K562 (cell line): ENCODE measurements at regions not wholly inside any gene's neighbourhood (a gene's known extent, or its start where the extent isn't known, plus 50 kb on each side); places are given as distances from the start of the nearest gene placed in this dataset.
A peak's percentile ranks its signal among the peaks of the same experiment; 100 is the strongest.

Experiments
- ARNT ChIP-seq, 2 experiments: fragments of 450-650 bp; IDR thresholded peaks; 2 replicates each; pipeline ENCODE4 v1.6.1; 2016; ENCODE audit warnings: mild to moderate bottlenecking in 1 of 2
- CEBPZ ChIP-seq: fragments of 150-350 bp; IDR thresholded peaks from 2 replicates; pipeline ENCODE4 v1.6.1; 2014; ENCODE audit warnings: low read depth, mild to moderate bottlenecking, low read length, borderline replicate concordance
- CREBBP ChIP-seq: IDR thresholded peaks from one replicate; pipeline ENCODE4 v1.6.1; 2012; ENCODE audit warnings: low read depth, mild to moderate bottlenecking, control low read depth, inconsistent platforms, low read length
- CREM ChIP-seq: IDR thresholded peaks from 2 replicates; pipeline ENCODE4 v1.6.1; 2014; ENCODE audit warnings: antibody characterized with exemption, low read depth
- FOXA3 ChIP-seq, 2 experiments: fragments of 450-650 bp in 1 of 2; sonication (generic) in 1 of 2; formaldehyde crosslinking; IDR thresholded peaks in 1 of 2; conservative IDR thresholded peaks in 1 of 2; 2 replicates each; pipeline versions ENCODE4 v1.4.0 to v1.8.0; 2020 to 2022; ENCODE audit warnings: mild to moderate bottlenecking in 2 of 2, missing genetic modification reagents in 1 of 2
- HIVEP1 ChIP-seq: fragments of 250-450 bp; sonication (Bioruptor Pico); IDR thresholded peaks from 2 replicates; pipeline ENCODE4 v1.4.0; 2020; ENCODE audit warnings: mild to moderate bottlenecking
- HNRNPLL ChIP-seq: fragments of 200-400 bp; formaldehyde crosslinking; IDR thresholded peaks from 2 replicates; pipeline ENCODE4 v1.6.1; 2017; ENCODE audit warnings: low read length, low read depth, mild to moderate bottlenecking; ENCODE audit not compliant: poor library complexity, severe bottlenecking
- KAT8 ChIP-seq: fragments of 450-650 bp; IDR thresholded peaks from 2 replicates; pipeline ENCODE4 v1.6.1; 2016; ENCODE audit warnings: low read depth, mild to moderate bottlenecking
- MAFF ChIP-seq: IDR thresholded peaks from 2 replicates; pipeline ENCODE4 v1.6.1; 2012; ENCODE audit warnings: low read length, improper control_type of control experiment
- POLR3A ChIP-seq: IDR thresholded peaks from 2 replicates; pipeline ENCODE4 v1.6.1; 2011; ENCODE audit warnings: borderline replicate concordance, mild to moderate bottlenecking, moderate library complexity; ENCODE audit not compliant: insufficient read length, insufficient read depth; ENCODE audit errors: extremely low read depth
- PRPF4 ChIP-seq: fragments of 200-400 bp; formaldehyde crosslinking; IDR thresholded peaks from one replicate; pipeline ENCODE4 v1.6.1; 2017; ENCODE audit warnings: low read length, low read depth, mild to moderate bottlenecking; ENCODE audit not compliant: insufficient read depth, poor library complexity, severe bottlenecking
- RAD51 ChIP-seq: fragments of 450-650 bp; IDR thresholded peaks from 2 replicates; pipeline ENCODE4 v1.7.1; 2016; ENCODE audit warnings: low read depth, mild to moderate bottlenecking, borderline replicate concordance
- RCOR1 ChIP-seq, 2 experiments: IDR thresholded peaks; 2 replicates each; pipeline ENCODE4 v1.6.1; 2012; ENCODE audit warnings: low read depth in 2 of 2, low read length in 2 of 2, borderline replicate concordance in 1 of 2, improper control_type of control experiment in 1 of 2
- SMARCC2 ChIP-seq: fragments of 450-650 bp; IDR thresholded peaks from 2 replicates; pipeline ENCODE4 v1.6.1; 2017; ENCODE audit warnings: antibody characterized with exemption, moderate library complexity, mild to moderate bottlenecking, low read depth
- TAF9B ChIP-seq: fragments of 450-650 bp; IDR thresholded peaks from 2 replicates; pipeline ENCODE4 v1.6.1; 2018; ENCODE audit warnings: mild to moderate bottlenecking; ENCODE audit not compliant: partially characterized antibody
- ZNF347 ChIP-seq: fragments of 450-650 bp; formaldehyde crosslinking; IDR thresholded peaks from 2 replicates; pipeline ENCODE4 v1.4.0; 2020; ENCODE audit warnings: low read depth, mild to moderate bottlenecking, moderate library complexity
- ZNF551 ChIP-seq: fragments of 250-450 bp; sonication (Bioruptor Pico); IDR thresholded peaks from 2 replicates; pipeline ENCODE4 v1.5.0; 2021; ENCODE audit warnings: mild to moderate bottlenecking, moderate library complexity
- ZNF707 ChIP-seq: fragments of 250-450 bp; sonication (Bioruptor Pico); conservative IDR thresholded peaks from 2 replicates; pipeline ENCODE4 v1.8.0; 2022; ENCODE audit warnings: inconsistent platforms, mild to moderate bottlenecking, moderate library complexity
- ZNF740 ChIP-seq, 3 experiments: fragments of 200-800 bp in 1 of 3; sonication (Bioruptor generic) in 1 of 3; sonication (generic) in 1 of 3; formaldehyde crosslinking in 1 of 3; IDR thresholded peaks; 2 replicates each; pipeline versions ENCODE4 v1.6.1 to v1.8.0; 2016 to 2022; ENCODE audit warnings: mild to moderate bottlenecking in 2 of 3, missing compliant biosample characterization in 2 of 3, missing genetic modification characterization in 2 of 3, missing genetic modification reagents in 1 of 3
- ZNF77 ChIP-seq: fragments of 250-450 bp; sonication (Bioruptor Pico); IDR thresholded peaks from 2 replicates; pipeline ENCODE4 v1.5.0; 2020
- TF ChIP-seq, protein P1 (sequence below): fragments of 250-450 bp; sonication (Bioruptor Pico); IDR thresholded peaks from 2 replicates; pipeline ENCODE4 v1.4.0; 2020; ENCODE audit warnings: mild to moderate bottlenecking

DNA sequence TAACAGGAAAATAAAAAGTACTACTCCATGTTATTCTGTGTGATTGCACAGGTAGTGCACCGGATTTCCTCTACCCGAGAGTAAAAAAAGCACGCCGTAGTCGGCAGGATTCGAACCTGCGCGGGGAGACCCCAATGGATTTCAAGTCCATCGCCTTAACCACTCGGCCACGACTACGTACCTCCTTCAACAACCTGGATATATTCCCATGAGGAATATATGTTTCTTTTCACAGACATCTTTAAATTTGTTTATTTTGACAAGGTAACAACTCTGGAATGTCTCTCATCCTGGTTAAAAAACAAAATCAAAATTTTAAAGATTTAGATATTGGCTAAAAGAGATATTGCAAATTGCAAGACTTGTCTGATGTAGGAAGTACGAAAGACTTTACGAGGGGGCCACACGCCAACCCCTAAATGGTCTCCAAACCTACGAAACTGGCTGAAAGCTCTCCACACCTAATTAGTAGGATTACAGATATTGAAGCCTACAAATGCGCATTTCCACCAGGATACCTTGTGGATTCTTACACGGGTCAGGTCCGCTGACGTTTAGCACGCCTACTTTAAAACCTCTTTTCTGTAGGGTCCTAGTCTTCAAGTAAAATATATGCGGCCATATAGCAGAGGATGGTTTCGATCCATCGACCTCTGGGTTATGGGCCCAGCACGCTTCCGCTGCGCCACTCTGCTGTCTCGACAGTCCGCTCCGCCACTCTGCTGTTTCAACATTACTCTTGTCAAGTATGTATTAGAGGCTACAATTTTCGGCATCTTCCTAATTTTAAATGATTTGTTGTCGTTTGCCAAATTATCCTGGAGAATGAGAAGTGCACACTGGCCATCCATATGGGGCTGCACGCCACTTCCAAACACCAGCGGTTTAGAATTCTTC is 52.2 kb upstream of the BTN3A2 start (continued):
- TF ChIP-seq ZNF740 (CRISPR knock-in tag; IDR thresholded peaks at IDR 0.05) (no peak), ZNF740 (tag; IDR thresholded peaks at IDR 0.05) (no peak), TAF9B (peak; percentile 18), CREM (peak; percentile 79), ZNF347 (CRISPR knock-in tag) (no peak), CEBPZ (no peak), ZNF551 (CRISPR knock-in tag) (no peak), POLR3A (peak; percentile 90), CREBBP (no peak), ZNF707 (0 out of 2 replicates have a peak, but pooled peaks have one; percentile 9), HNRNPLL (peak; percentile 95), RCOR1 (IDR thresholded peaks at IDR 0.05; ENCODE audit: borderline replicate concordance in 1 of 2, low read depth in 2 of 2, low read length in 2 of 2) (peak in 1 of 2 experiments; percentile 74; a peak in 2 of 4 replicates), FOXA3 (CRISPR knock-in tag; conservative IDR thresholded peaks at IDR 0.05 in 1 of 2, IDR thresholded peaks at IDR 0.05 in 1 of 2) (no peak), PRPF4 (no peak), ZNF77 (CRISPR knock-in tag) (0 out of 2 replicates have a peak, but pooled peaks have one; percentile 53), SMARCC2 (no peak), ARNT (IDR thresholded peaks at IDR 0.05) (no peak; a peak in 2 of 4 replicates), KAT8 (no peak), HIVEP1 (CRISPR knock-in tag) (no peak), RAD51 (peak; percentile 33; the same call in 1 of the 2 replicates), MAFF (0 out of 2 replicates have a peak, but pooled peaks have one; percentile 1)
- TF ChIP-seq, protein P1, sequence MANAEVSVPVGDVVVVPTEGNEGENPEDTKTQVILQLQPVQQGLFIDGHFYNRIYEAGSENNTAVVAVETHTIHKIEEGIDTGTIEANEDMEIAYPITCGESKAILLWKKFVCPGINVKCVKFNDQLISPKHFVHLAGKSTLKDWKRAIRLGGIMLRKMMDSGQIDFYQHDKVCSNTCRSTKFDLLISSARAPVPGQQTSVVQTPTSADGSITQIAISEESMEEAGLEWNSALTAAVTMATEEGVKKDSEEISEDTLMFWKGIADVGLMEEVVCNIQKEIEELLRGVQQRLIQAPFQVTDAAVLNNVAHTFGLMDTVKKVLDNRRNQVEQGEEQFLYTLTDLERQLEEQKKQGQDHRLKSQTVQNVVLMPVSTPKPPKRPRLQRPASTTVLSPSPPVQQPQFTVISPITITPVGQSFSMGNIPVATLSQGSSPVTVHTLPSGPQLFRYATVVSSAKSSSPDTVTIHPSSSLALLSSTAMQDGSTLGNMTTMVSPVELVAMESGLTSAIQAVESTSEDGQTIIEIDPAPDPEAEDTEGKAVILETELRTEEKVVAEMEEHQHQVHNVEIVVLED (CRISPR knock-in tag): no peak
